Natural killer cell (primary cell): ENCODE measurements at regions not wholly inside any gene's neighbourhood (a gene's known extent, or its start where the extent isn't known, plus 50 kb on each side); places are given as distances from the start of the nearest gene placed in this dataset.
"Not testable (repeated sequence)": the region's sequence is repeated elsewhere in the genome, so short reads cannot be mapped to it uniquely, and the experiment has no call there.

Experiments
- ATAC-seq, 3 donors: fragments of 150-1000 bp in 2 of 3; fragments of 200-7000 bp in 1 of 3; cut with Tn5 transposase; 1 replicate in 1 of 3; 2 replicates in 2 of 3; pipeline ENCODE4 v1.10.0; 2021; ENCODE audit warnings: mild to moderate bottlenecking in 2 of 3, moderate library complexity in 2 of 3
- DNase-seq, 2 donors: peaks; one replicate each; pipeline versions ENCODE4 v3.0.0 to v3.0.0-alpha.2; 2013 to 2021; ENCODE audit warnings: mixed read lengths in 1 of 2
- H3K27ac ChIP-seq: one replicate; pipeline ENCODE4 v1.5.1; 2013; ENCODE audit warnings: mild to moderate bottlenecking, low read length
- H3K27me3 ChIP-seq: one replicate; pipeline ENCODE4 v1.6.1; 2013; ENCODE audit warnings: low read length; ENCODE audit not compliant: control insufficient read depth, insufficient read depth
- H3K36me3 ChIP-seq: one replicate; pipeline ENCODE4 v1.6.1; 2013; ENCODE audit warnings: low read length; ENCODE audit not compliant: control insufficient read depth, insufficient read depth
- H3K4me1 ChIP-seq: one replicate; pipeline ENCODE4 v1.6.1; 2013; ENCODE audit warnings: low read length; ENCODE audit not compliant: control insufficient read depth, insufficient read depth
- H3K4me3 ChIP-seq: one replicate; pipeline ENCODE4 v1.5.1; 2013; ENCODE audit warnings: low read length
- H3K9me3 ChIP-seq: one replicate; pipeline ENCODE4 v1.6.1; 2013; ENCODE audit warnings: low read length; ENCODE audit not compliant: control insufficient read depth, insufficient read depth
- H3K27ac Mint-ChIP-seq, 2 donors: one replicate each; pipeline ENCODE4 v1.8.0; 2022; ENCODE audit warnings: mild to moderate bottlenecking in 2 of 2, mixed read lengths in 2 of 2, moderate library complexity in 1 of 2
- H3K27me3 Mint-ChIP-seq, 2 donors: one replicate each; pipeline ENCODE4 v1.8.0; 2022; ENCODE audit warnings: low read depth in 2 of 2, mixed read lengths in 2 of 2
- H3K36me3 Mint-ChIP-seq: one replicate; pipeline ENCODE4 v1.8.0; 2022; ENCODE audit warnings: mixed read lengths
- H3K4me1 Mint-ChIP-seq, 2 donors: one replicate each; pipeline ENCODE4 v1.8.0; 2022; ENCODE audit warnings: mixed read lengths in 2 of 2
- H3K4me3 Mint-ChIP-seq: one replicate; pipeline ENCODE4 v1.8.0; 2022; ENCODE audit warnings: mild to moderate bottlenecking, moderate library complexity, mixed read lengths
- H3K9me3 Mint-ChIP-seq, 2 donors: one replicate each; pipeline ENCODE4 v1.8.0; 2022; ENCODE audit warnings: mixed read lengths in 2 of 2
- CTCF ChIP-seq: fragments of 200-600 bp; IDR thresholded peaks from one replicate; pipeline ENCODE4 v1.8.0; 2022; ENCODE audit warnings: antibody characterized with exemption
- WGBS: methylation state at CpG from one replicate; pipeline ENCODE4 v1.1.7; 2013; ENCODE audit warnings: missing lambda C conversion rate; ENCODE audit not compliant: insufficient coverage; 5-methylcytosine and 5-hydroxymethylcytosine counted together
- intact Hi-C: fragments of 100-400 bp; cut with micrococcal nuclease; formaldehyde crosslinking; loops from one replicate; pipeline ENCODE4 v1.14.2; 2022

- Mint-ChIP-seq H3K27ac (no peak overlapping the region), H3K4me3 (no peak overlapping the region), H3K36me3 (no peaks in the 10 kb centered on the region), H3K4me1 (no peaks in the 10 kb centered on the region), H3K27me3 (no peaks in the 10 kb centered on the region), H3K9me3 (peaks cover 3 to 10% of the 10 kb centered on the region in 2 donors)
- no peaks in the 10 kb centered on the region for H3K9me3 ChIP-seq
- ATAC-seq = no peak
- WGBS = 83% methylated on average over 1 of the region's 1 CpG
- DNase-seq = no peak
- intact Hi-C loops = no loop called here
- no peaks in the 10 kb centered on the region for H3K36me3 ChIP-seq
- no peak overlapping the region for H3K27ac ChIP-seq
- H3K4me1 ChIP-seq = no peaks in the 10 kb centered on the region
- H3K27me3 ChIP-seq = no peaks in the 10 kb centered on the region
- H3K4me3 ChIP-seq = no peak overlapping the region
- no peak for TF ChIP-seq CTCF
Observed at GRCh38 chr20:55417836-55418235, 587.5 kb downstream of the CBLN4 start.

GRCh38 chr20:55415567-55416142 is 589.7 kb downstream of the CBLN4 start:
- WGBS = 60% methylated on average over 2 of the region's 7 CpGs
- no peak for DNase-seq
- Histone ChIP-seq H3K27me3 (no peaks in the 10 kb centered on the region), H3K27ac (no peak overlapping the region), H3K9me3 (no peaks in the 10 kb centered on the region), H3K4me3 (no peak overlapping the region), H3K4me1 (no peaks in the 10 kb centered on the region), H3K36me3 (no peaks in the 10 kb centered on the region)
- Mint-ChIP-seq H3K36me3 (no peaks in the 10 kb centered on the region), H3K27ac (no peak overlapping the region), H3K9me3 (peaks cover 3 to 12% of the 10 kb centered on the region in 2 donors), H3K4me3 (no peak overlapping the region), H3K4me1 (no peaks in the 10 kb centered on the region), H3K27me3 (no peaks in the 10 kb centered on the region)
- intact Hi-C loops = no loop called here
- no peak for ATAC-seq
- no peak for TF ChIP-seq CTCF

GRCh38 chr20:55412508-55412907 is 592.8 kb downstream of the CBLN4 start:
- H3K27ac ChIP-seq, H3K9me3 Mint-ChIP-seq, ATAC-seq, H3K36me3 Mint-ChIP-seq, DNase-seq, H3K27me3 ChIP-seq, H3K4me1 ChIP-seq, H3K9me3 ChIP-seq, H3K27me3 Mint-ChIP-seq, H3K4me3 ChIP-seq, H3K4me1 Mint-ChIP-seq, intact Hi-C loops, H3K27ac Mint-ChIP-seq, H3K4me3 Mint-ChIP-seq, H3K36me3 ChIP-seq: not testable (repeated sequence)
- no CpG with 5 or more reads among the region's 1 CpG for WGBS

GRCh38 chr20:55406891-55407290 is 598.4 kb downstream of the CBLN4 start:
- no peaks in the 10 kb centered on the region for H3K36me3 ChIP-seq
- no peaks in the 10 kb centered on the region for H3K27me3 Mint-ChIP-seq
- no peak overlapping the region for H3K4me3 Mint-ChIP-seq
- H3K27ac ChIP-seq = no peak overlapping the region
- DNase-seq (no peak), ATAC-seq (no peak)
- H3K9me3 ChIP-seq = no peaks in the 10 kb centered on the region
- 89% methylated on average over 2 of the region's 2 CpGs for WGBS
- no peaks in the 10 kb centered on the region for H3K27me3 ChIP-seq
- peaks cover 13 to 18% of the 10 kb centered on the region in 2 donors for H3K9me3 Mint-ChIP-seq
- H3K4me1 ChIP-seq = no peaks in the 10 kb centered on the region
- no peak overlapping the region for H3K27ac Mint-ChIP-seq
- no peak overlapping the region for H3K4me3 ChIP-seq
- no peaks in the 10 kb centered on the region for H3K36me3 Mint-ChIP-seq
- intact Hi-C loops = no loop called here
- no peaks in the 10 kb centered on the region for H3K4me1 Mint-ChIP-seq
- TF ChIP-seq CTCF = no peak
